ENCODE measurements at regions not wholly inside any gene's neighbourhood (a gene's known extent, or its start where the extent isn't known, plus 50 kb on each side); places are given as distances from the start of the nearest gene placed in this dataset.

DNA sequence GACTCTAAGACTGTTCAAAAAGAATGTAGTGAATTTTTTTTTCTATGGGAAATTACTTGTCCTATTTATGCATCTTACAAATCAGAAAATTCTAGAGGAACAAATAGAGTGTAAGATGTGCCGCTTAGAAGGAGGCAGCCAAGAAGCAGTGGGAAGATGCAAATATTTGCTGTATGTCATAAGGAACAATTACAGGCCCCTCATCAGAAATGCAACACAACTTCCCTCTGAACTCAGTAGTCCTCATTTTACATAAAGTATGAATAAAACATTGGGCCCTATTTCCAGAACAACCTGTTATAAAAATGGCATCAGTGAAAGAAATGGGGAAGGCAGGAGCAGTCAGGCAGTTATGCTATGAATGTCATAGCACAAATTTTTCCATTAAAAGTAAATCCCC is 50.7 kb upstream of the SCG2 start:
- TF ChIP-seq POLR2A (IDR thresholded peaks at IDR 0.05) (no peak), CTCF (IDR thresholded peaks at IDR 0.05) (no peak)

Data from heart left ventricle (tissue), 13 donors.